Tibial nerve (tissue), 4 donors: ENCODE measurements at regions not wholly inside any gene's neighbourhood (a gene's known extent, or its start where the extent isn't known, plus 50 kb on each side); places are given as distances from the start of the nearest gene placed in this dataset.

ENCODE experiments used
- DNase-seq, 2 donors: peaks; one replicate each; pipeline ENCODE4 v3.0.0-alpha.2; 2019; ENCODE audit warnings: low spot score in 2 of 2
- H3K27ac ChIP-seq, 4 donors: fragments of 200-600 bp; sonication (generic) in 3 of 4; one replicate each; pipeline ENCODE4 v1.5.1; 2017 to 2019; ENCODE audit warnings: mild to moderate bottlenecking in 1 of 4
- H3K27me3 ChIP-seq, 2 donors: fragments of 200-600 bp; sonication (generic) in 1 of 2; one replicate each; pipeline versions ENCODE4 v1.5.1 to v1.6.0; 2017 to 2019
- H3K36me3 ChIP-seq, 3 donors: fragments of 200-600 bp; sonication (generic); one replicate each; pipeline ENCODE4 v1.5.1; 2018 to 2019
- H3K4me1 ChIP-seq, 4 donors: fragments of 200-600 bp; sonication (generic) in 3 of 4; one replicate each; pipeline ENCODE4 v1.5.1; 2017 to 2019
- H3K4me3 ChIP-seq, 4 donors: fragments of 200-600 bp; sonication (generic) in 3 of 4; one replicate each; pipeline ENCODE4 v1.5.1; 2017 to 2019; ENCODE audit warnings: mild to moderate bottlenecking in 1 of 4, moderate library complexity in 1 of 4
- H3K9me3 ChIP-seq, 4 donors: fragments of 200-600 bp; sonication (generic) in 3 of 4; one replicate each; pipeline ENCODE4 v1.5.1; 2017 to 2019
- EP300 ChIP-seq, 2 donors: sonication (generic); formaldehyde crosslinking; IDR thresholded peaks; one replicate each; pipeline ENCODE4 v1.6.1; 2017; ENCODE audit warnings: antibody characterized with exemption in 2 of 2, mild to moderate bottlenecking in 1 of 2
- POLR2A ChIP-seq, 2 donors: fragments of 450-650 bp; IDR thresholded peaks; one replicate each; pipeline ENCODE4 v1.6.1; 2017; ENCODE audit warnings: antibody characterized with exemption in 2 of 2, mild to moderate bottlenecking in 2 of 2, moderate library complexity in 2 of 2
- WGBS, 2 donors: methylation state at CpG; one replicate each; pipeline ENCODE4 v1.1.5; 2018; 5-methylcytosine and 5-hydroxymethylcytosine counted together
- TF ChIP-seq, protein P1 (sequence below), 5 experiments: fragments of 200-600 bp in 3 of 5; fragments of 450-650 bp in 2 of 5; sonication (generic) in 3 of 5; IDR thresholded peaks; one replicate each; pipeline ENCODE4 v1.5.1; 2016 to 2019; ENCODE audit warnings: antibody characterized with exemption in 5 of 5, mild to moderate bottlenecking in 3 of 5, moderate library complexity in 2 of 5

DNA sequence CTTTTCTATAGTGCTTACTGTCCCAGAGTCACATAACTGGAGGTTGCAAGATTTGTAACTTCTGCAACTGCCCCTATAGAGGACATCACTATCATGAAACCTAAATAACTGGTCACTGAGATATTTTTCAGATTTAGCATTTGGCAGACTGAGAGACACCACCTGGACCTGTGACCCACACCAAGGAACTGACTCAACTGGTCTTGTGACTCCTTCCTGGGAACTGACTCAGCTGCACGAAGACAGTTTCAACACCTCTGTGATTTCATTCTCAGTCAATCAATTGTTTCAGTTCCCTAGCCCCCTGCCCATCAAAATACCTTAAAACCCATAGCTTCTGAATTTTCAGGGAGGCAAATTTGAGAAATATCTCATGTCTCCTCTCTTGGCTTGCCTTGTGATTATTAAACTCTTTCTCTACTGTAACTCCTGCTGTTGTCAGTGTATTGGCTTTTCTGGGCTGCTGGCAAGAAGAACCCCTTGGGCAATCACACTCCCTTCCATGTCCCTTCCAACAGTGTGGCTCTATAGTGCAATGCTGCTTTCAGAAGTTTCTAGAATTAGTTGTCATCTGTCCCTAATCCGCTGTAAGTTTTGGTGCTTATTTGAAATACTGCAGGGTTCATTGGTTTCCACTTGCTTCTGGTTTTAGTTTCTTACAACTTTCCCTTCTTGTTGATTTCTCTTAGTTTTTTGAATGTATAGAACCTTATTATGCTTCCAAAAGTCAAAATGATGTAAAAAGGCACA is 127.8 kb upstream of the ADCY1 start:
- no peaks in the 10 kb centered on the region for H3K4me1 ChIP-seq
- no peak for TF ChIP-seq POLR2A (IDR thresholded peaks at IDR 0.05)
- TF ChIP-seq, protein P1, sequence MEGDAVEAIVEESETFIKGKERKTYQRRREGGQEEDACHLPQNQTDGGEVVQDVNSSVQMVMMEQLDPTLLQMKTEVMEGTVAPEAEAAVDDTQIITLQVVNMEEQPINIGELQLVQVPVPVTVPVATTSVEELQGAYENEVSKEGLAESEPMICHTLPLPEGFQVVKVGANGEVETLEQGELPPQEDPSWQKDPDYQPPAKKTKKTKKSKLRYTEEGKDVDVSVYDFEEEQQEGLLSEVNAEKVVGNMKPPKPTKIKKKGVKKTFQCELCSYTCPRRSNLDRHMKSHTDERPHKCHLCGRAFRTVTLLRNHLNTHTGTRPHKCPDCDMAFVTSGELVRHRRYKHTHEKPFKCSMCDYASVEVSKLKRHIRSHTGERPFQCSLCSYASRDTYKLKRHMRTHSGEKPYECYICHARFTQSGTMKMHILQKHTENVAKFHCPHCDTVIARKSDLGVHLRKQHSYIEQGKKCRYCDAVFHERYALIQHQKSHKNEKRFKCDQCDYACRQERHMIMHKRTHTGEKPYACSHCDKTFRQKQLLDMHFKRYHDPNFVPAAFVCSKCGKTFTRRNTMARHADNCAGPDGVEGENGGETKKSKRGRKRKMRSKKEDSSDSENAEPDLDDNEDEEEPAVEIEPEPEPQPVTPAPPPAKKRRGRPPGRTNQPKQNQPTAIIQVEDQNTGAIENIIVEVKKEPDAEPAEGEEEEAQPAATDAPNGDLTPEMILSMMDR (IDR thresholded peaks at IDR 0.05): no peak
- TF ChIP-seq EP300 (IDR thresholded peaks at IDR 0.05): no peak
- WGBS, 2 donors: 76 to 79% methylated on average over 2 of the region's 2 CpGs
- no peak overlapping the region for H3K27ac ChIP-seq
- H3K27me3 ChIP-seq: no peaks in the 10 kb centered on the region
- H3K36me3 ChIP-seq: no peaks in the 10 kb centered on the region
- H3K9me3 ChIP-seq: peaks cover 0 to 6% (median 2%) of the 10 kb centered on the region in 4 donors
- H3K4me3 ChIP-seq: no peak overlapping the region
- no peak for DNase-seq

DNA sequence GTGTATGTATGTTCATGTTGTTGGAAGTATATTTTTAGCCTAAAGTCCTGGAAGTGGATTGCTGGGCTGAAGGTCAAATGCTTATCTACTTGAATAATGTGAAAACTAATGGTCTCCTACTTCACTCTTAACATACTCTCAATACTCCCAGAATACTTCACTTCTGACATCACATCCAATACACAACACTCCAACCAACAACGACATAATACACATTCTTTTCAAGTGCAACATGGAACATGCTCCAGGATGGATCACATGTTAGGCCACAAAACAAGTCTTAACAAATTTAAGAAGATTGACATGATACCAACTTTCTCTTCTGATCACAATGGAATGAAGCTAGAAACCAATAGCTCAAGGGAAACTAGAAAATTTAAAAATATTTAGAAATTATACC is 126.9 kb upstream of the ADCY1 start:
- Histone ChIP-seq H3K36me3 (no peaks in the 10 kb centered on the region), H3K4me1 (no peaks in the 10 kb centered on the region), H3K27ac (no peak overlapping the region), H3K9me3 (peaks cover 0 to 6% (median 2%) of the 10 kb centered on the region in 4 donors), H3K4me3 (no peak overlapping the region), H3K27me3 (no peaks in the 10 kb centered on the region)
- WGBS, 2 donors: 56 to 61% methylated on average over 1 of the region's 1 CpG
- DNase-seq: no peak
- no peak for TF ChIP-seq POLR2A (IDR thresholded peaks at IDR 0.05)
- TF ChIP-seq, protein P1 (IDR thresholded peaks at IDR 0.05): no peak
- no peak for TF ChIP-seq EP300 (IDR thresholded peaks at IDR 0.05)

DNA sequence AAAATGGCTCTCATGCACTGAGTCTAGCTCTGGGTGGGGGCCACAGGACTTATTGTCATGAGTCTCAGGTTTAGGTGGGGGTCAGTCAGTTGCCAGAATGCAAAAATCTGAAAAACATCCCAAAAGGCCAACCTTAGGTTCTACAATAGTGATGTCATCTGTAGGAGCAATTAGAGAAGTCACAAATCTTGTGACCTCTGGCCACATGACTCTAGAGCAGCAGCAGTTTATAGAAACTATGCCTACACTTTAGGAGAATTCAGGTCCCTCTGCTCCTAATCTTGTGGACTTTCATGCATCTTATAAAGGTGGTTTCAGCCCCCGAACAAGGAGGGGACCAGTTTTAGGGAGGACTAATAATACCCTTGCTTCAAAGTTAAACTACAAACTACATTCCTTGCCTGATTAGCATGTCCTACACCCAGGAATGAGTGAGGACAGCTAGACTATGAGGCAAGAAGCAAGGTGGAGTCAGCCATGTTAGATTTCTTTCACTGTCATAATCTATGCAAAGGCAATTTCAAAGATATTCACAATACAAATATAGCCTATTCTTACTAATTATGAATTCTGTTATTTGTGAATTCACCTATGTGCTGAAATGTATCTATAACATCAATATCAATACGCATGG is 123.5 kb upstream of the ADCY1 start:
- Histone ChIP-seq H3K27ac (no peak overlapping the region), H3K27me3 (no peaks in the 10 kb centered on the region), H3K4me1 (no peaks in the 10 kb centered on the region), H3K4me3 (no peak overlapping the region), H3K36me3 (no peaks in the 10 kb centered on the region), H3K9me3 (peaks cover 0 to 6% (median 2%) of the 10 kb centered on the region in 4 donors)
- DNase-seq: no peak
- TF ChIP-seq POLR2A (IDR thresholded peaks at IDR 0.05) (no peak), EP300 (IDR thresholded peaks at IDR 0.05) (no peak)
- TF ChIP-seq, protein P1 (IDR thresholded peaks at IDR 0.05): no peak
- WGBS, 2 donors: 90 to 95% methylated on average over 2 of the region's 2 CpGs

DNA sequence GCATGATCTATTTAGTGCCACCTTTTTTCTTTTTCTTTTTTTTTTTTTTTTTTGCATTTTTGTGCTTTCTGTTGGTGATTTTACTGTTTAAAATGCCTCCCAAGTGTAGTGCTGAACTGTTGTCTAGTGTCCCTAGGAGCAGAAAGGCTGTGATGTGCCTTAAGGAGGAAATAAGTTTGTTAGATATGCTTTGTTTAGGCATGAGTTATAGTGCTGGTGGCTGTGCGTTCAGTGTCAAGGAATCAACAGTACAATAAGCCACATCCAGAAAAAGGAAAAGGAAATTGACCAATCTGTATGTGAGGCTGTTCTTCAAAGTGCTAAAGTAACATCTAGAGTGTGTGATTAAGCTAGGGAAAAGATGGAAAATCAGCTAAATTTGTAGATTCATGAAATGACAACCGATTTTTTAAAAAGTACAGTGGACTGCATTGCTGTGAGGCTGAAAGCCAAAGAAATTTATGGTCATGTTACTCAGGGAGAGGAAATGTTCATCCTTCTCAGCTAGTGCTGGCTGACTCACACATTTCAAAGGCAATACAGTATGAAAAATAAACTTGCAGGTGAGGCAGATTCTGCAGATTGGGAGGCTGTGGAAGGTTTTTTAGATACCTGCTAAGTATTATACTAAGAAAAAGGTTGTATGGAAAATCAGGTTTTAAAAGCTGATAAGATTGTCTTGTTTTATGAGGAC is 122.7 kb upstream of the ADCY1 start:
- Histone ChIP-seq H3K27ac (no peak overlapping the region), H3K4me3 (no peak overlapping the region), H3K36me3 (no peaks in the 10 kb centered on the region), H3K4me1 (no peaks in the 10 kb centered on the region), H3K27me3 (no peaks in the 10 kb centered on the region), H3K9me3 (peaks cover 0 to 4% (median 2%) of the 10 kb centered on the region in 4 donors)
- 37 to 54% methylated on average over 2 of the region's 2 CpGs for WGBS, 2 donors
- no peak for DNase-seq
- TF ChIP-seq EP300 (IDR thresholded peaks at IDR 0.05) (no peak), POLR2A (IDR thresholded peaks at IDR 0.05) (no peak)
- TF ChIP-seq, protein P1 (IDR thresholded peaks at IDR 0.05): no peak

DNA sequence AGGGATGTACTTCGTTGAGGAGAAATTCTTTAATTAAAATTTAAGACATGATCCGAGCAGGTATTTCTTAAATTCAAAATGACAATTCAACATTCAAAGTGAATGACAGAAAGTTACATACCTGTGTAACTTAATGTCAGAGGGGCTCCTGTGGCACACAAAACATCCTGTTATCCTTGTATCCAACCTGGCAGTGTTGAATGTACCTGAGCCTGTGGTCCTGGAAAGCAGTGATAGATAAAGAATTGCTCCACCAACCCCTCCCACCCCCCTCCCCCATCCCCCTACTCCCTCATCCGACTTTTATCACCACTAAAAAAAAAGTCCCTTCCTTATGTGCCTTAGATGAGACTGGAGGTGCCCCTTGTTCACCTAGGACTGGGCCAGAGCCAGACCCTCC is 119.4 kb upstream of the ADCY1 start:
- H3K27ac ChIP-seq: no peak overlapping the region
- no peak for DNase-seq
- WGBS, 2 donors: 64 to 73% methylated on average over 3 of the region's 3 CpGs
- H3K27me3 ChIP-seq: no peaks in the 10 kb centered on the region
- H3K4me3 ChIP-seq: no peak overlapping the region
- no peaks in the 10 kb centered on the region for H3K36me3 ChIP-seq
- TF ChIP-seq POLR2A (IDR thresholded peaks at IDR 0.05): no peak
- TF ChIP-seq, protein P1 (IDR thresholded peaks at IDR 0.05): no peak
- peaks cover 0 to 2% (median 0%) of the 10 kb centered on the region in 4 donors for H3K9me3 ChIP-seq
- H3K4me1 ChIP-seq: no peaks in the 10 kb centered on the region
